ENCODE measurements at regions not wholly inside any gene's neighbourhood (a gene's known extent, or its start where the extent isn't known, plus 50 kb on each side); places are given as distances from the start of the nearest gene placed in this dataset.

DNA sequence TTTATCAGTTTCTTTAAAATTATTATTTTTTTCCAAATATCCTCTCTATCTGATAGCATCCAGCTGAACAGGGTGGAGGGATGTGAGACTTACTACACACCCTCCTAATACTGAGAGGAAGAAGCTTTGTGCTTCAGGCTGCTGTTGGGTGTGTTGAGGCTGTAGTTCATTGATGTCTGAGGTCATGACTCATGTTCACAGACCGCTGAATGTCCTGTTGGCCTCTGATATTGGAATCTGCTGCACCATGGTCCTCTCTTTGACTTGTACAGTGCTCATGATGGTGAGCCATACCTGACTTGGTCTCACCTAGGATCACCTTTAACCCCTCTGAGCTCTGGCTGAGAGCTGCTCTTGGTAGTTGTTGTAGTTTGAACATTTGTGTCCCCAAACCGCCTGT is 302.9 kb downstream of the SATB1 start:
- intact Hi-C loops (cut with DNase I; ENCODE audit: low total_unique reads): no loop called here
- TF ChIP-seq POLR2A (IDR thresholded peaks at IDR 0.05): no peak
- TF ChIP-seq POLR2AphosphoS5 (IDR thresholded peaks at IDR 0.05): no peak
- no peak for TF ChIP-seq CTCF (IDR thresholded peaks at IDR 0.05 in 8 of 11, conservative IDR thresholded peaks at IDR 0.05 in 3 of 11)
- Histone ChIP-seq H3K4me1 (peaks cover 0 to 8% (median 6%) of the 10 kb centered on the region in 6 donors), H3K27me3 (replicated peaks in 1 of 7) (no peaks in the 10 kb centered on the region), H3K9me3 (no peaks in the 10 kb centered on the region), H3K27ac (no peak overlapping the region), H3K36me3 (no peaks in the 10 kb centered on the region), H3K4me3 (no peak overlapping the region)
- WGBS, 5 donors: 81 to 96% (median 86%) methylated on average over 2 of the region's 2 CpGs
- DNase-seq: no peak

GRCh38 chr3:18121020-18121419 is 304.1 kb downstream of the SATB1 start:
- TF ChIP-seq POLR2A (IDR thresholded peaks at IDR 0.05): no peak
- TF ChIP-seq CTCF (IDR thresholded peaks at IDR 0.05 in 8 of 11, conservative IDR thresholded peaks at IDR 0.05 in 3 of 11): no peak
- no peak for TF ChIP-seq POLR2AphosphoS5 (IDR thresholded peaks at IDR 0.05)
- 73 to 85% (median 82%) methylated on average over 2 of the region's 2 CpGs for WGBS, 5 donors
- H3K36me3 ChIP-seq: no peaks in the 10 kb centered on the region
- intact Hi-C loops (cut with DNase I; ENCODE audit: low total_unique reads): no loop called here
- H3K4me1 ChIP-seq: no peaks in the 10 kb centered on the region
- no peak overlapping the region for H3K27ac ChIP-seq
- no peaks in the 10 kb centered on the region for H3K27me3 ChIP-seq (replicated peaks in 1 of 7)
- H3K4me3 ChIP-seq: no peak overlapping the region
- no peak for DNase-seq
- no peaks in the 10 kb centered on the region for H3K9me3 ChIP-seq

- no peaks in the 10 kb centered on the region for H3K36me3 ChIP-seq
- no peak overlapping the region for H3K27ac ChIP-seq
- H3K4me3 ChIP-seq: no peak overlapping the region
- no peaks in the 10 kb centered on the region for H3K9me3 ChIP-seq
- no peak for DNase-seq
- TF ChIP-seq POLR2AphosphoS5 (IDR thresholded peaks at IDR 0.05) (no peak), CTCF (IDR thresholded peaks at IDR 0.05 in 8 of 11, conservative IDR thresholded peaks at IDR 0.05 in 3 of 11) (no peak), POLR2A (IDR thresholded peaks at IDR 0.05) (no peak)
- H3K27me3 ChIP-seq (replicated peaks in 1 of 7): no peaks in the 10 kb centered on the region
- 75 to 88% (median 78%) methylated on average over 5 of the region's 5 CpGs for WGBS, 5 donors
- intact Hi-C loops (cut with DNase I; ENCODE audit: low total_unique reads): no loop called here
- no peaks in the 10 kb centered on the region for H3K4me1 ChIP-seq
Measured at GRCh38 chr3:18119866-18120265, 305.3 kb downstream of the SATB1 start.

GRCh38 chr3:18114894-18115293 is 310.2 kb downstream of the SATB1 start:
- Histone ChIP-seq H3K36me3 (no peaks in the 10 kb centered on the region), H3K27me3 (replicated peaks in 1 of 7) (no peaks in the 10 kb centered on the region), H3K9me3 (no peaks in the 10 kb centered on the region), H3K27ac (no peak overlapping the region), H3K4me3 (no peak overlapping the region), H3K4me1 (peaks cover 0 to 14% (median 4%) of the 10 kb centered on the region in 6 donors)
- DNase-seq: no peak
- intact Hi-C loops (cut with DNase I; ENCODE audit: low total_unique reads): no loop called here
- 78 to 95% (median 93%) methylated on average over 4 of the region's 4 CpGs for WGBS, 5 donors
- TF ChIP-seq POLR2AphosphoS5 (IDR thresholded peaks at IDR 0.05) (no peak), POLR2A (IDR thresholded peaks at IDR 0.05) (no peak), CTCF (IDR thresholded peaks at IDR 0.05 in 8 of 11, conservative IDR thresholded peaks at IDR 0.05 in 3 of 11) (no peak)
